ENCODE measurements at regions not wholly inside any gene's neighbourhood (a gene's known extent, or its start where the extent isn't known, plus 50 kb on each side); places are given as distances from the start of the nearest gene placed in this dataset.

DNA sequence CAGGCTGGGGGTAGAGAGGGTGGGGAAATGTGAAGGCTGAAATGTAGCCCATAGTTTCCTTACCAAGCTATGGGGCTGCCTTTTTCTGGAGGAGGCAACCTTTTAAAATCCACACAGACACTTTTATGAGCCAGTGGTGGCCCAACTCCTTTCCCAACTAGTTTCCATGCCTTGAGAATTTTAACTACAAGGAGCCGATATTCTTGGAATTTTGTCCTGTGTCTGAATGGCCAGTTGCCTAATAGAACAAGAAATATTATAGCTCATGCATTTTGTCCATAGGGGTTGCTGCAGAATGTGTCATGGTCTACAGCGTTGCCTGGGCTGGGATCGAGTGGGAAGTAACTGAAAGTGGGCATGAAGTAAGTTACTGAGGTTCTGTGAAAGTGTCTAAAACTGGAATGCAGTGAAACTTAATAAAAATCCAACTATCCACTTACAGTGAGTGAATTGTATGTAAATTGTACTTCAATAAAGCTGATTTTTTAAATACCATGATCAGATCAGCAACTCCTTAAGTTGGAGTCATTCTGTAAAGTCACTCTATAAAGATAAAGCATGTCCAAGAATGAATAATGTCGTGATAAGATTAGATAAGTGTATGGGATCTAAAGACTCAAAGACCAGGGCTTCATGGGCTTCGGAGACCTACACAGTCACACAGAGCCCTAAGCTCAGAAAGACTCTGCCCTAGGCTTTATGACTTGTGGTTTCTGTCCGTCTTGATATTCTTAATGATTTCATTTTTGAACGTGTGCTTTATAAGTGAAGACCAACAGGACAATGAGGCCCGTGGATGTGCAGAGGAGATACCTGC lies 122.6 kb upstream of the FNDC3A start:
- intact Hi-C loops (cut with DNase I; ENCODE audit: low total_unique reads) = no loop called here
- no peak overlapping the region for H3K4me3 ChIP-seq

DNA sequence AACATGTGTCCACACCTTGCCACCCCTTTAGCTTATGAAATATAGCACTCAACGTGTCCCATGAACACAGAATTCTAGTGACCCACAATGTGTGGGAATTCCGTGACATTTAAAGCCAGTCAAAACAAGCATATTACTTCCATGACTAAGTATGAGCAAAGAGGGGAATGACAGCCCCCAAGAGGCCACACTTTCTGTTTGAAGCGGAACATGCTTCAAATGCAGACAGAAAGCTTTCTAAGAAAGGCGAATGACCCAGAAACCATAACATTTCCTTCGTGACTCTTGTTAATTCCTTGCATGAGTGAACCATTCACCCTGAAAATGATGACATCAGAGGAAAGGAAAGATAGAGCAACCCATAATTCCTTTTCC lies 122.0 kb upstream of the FNDC3A start:
- intact Hi-C loops (cut with DNase I; ENCODE audit: low total_unique reads) = no loop called here
- Histone ChIP-seq H3K27me3 (no peaks in the 10 kb centered on the region), H3K4me3 (no peak overlapping the region), H3K36me3 (no peaks in the 10 kb centered on the region), H3K27ac (no peak overlapping the region), H3K4me1 (no peaks in the 10 kb centered on the region), H3K9me3 (no peaks in the 10 kb centered on the region)
- no peak for DNase-seq
- TF ChIP-seq POLR2A (IDR thresholded peaks at IDR 0.05) = no peak
- TF ChIP-seq, protein P1, sequence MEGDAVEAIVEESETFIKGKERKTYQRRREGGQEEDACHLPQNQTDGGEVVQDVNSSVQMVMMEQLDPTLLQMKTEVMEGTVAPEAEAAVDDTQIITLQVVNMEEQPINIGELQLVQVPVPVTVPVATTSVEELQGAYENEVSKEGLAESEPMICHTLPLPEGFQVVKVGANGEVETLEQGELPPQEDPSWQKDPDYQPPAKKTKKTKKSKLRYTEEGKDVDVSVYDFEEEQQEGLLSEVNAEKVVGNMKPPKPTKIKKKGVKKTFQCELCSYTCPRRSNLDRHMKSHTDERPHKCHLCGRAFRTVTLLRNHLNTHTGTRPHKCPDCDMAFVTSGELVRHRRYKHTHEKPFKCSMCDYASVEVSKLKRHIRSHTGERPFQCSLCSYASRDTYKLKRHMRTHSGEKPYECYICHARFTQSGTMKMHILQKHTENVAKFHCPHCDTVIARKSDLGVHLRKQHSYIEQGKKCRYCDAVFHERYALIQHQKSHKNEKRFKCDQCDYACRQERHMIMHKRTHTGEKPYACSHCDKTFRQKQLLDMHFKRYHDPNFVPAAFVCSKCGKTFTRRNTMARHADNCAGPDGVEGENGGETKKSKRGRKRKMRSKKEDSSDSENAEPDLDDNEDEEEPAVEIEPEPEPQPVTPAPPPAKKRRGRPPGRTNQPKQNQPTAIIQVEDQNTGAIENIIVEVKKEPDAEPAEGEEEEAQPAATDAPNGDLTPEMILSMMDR (IDR thresholded peaks at IDR 0.05) = no peak

More for the DNA sequence above, 122.6 kb upstream of the FNDC3A start:
- TF ChIP-seq POLR2A (IDR thresholded peaks at IDR 0.05) = no peak
- TF ChIP-seq, protein P1 (IDR thresholded peaks at IDR 0.05) = no peak
- DNase-seq = no peak
- Histone ChIP-seq H3K36me3 (no peaks in the 10 kb centered on the region), H3K4me1 (no peaks in the 10 kb centered on the region), H3K9me3 (no peaks in the 10 kb centered on the region), H3K27me3 (no peaks in the 10 kb centered on the region), H3K27ac (no peak overlapping the region)

DNA sequence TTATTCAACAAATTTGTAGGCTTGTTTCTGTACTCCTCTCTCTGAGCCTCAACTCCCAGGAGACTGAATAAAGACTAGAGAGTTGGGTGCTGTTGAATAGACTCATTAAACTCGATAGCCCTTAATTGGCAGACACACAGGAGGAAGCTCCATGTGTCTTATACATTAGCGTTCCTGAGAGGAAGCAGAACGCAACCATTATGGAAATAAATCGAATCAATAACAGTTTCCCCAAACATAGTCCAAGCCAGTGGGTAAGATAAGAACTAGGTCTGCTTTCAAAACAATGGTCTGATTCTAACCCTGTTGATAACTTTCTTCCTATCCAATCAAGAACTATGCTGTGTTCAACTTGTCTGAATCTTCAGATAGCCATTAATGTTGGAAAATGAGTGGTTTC lies 118.1 kb upstream of the FNDC3A start:
- Histone ChIP-seq H3K4me1 (no peaks in the 10 kb centered on the region), H3K36me3 (no peaks in the 10 kb centered on the region), H3K27me3 (no peaks in the 10 kb centered on the region), H3K27ac (no peak overlapping the region), H3K9me3 (no peaks in the 10 kb centered on the region), H3K4me3 (no peak overlapping the region)
- no peak for DNase-seq
- intact Hi-C loops (cut with DNase I; ENCODE audit: low total_unique reads) = no loop called here
- TF ChIP-seq, protein P1 (IDR thresholded peaks at IDR 0.05) = no peak
- no peak for TF ChIP-seq POLR2A (IDR thresholded peaks at IDR 0.05)

DNA sequence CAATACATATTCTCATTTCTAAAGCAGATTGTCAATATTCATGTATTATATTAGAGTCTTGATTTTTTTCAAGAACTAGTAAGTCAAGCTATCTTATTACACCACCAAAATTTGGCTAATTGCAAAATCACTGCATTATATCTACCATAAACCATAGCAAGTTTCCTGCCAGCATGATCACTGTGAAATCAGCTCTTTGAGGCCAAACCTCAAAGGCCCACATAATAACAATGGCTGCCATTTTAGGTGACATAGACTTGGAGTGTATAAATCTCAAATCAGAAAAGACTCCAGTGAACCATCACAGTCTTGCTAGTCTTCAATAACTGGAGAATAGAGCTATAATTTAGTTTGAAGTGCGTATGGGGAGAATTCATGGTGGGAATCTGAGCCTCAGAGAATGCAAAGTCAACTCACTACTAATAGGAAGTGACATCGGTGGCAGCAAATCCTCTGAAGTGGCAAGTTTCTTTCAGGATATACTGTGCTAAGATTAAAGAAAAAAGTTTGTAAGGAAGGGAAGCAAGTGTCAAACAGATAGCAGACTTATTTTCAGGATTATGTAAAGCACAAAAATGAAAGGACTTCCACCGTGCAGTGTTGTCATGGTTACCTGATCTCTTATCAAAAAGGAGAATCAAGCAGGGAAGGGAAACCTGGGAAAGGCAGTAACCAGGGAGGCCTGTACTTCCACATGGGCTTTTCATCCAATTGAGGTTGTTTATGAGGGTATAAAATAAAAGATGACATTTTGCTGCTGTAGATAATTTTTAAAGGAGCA lies 117.4 kb upstream of the FNDC3A start:
- TF ChIP-seq, protein P1 (IDR thresholded peaks at IDR 0.05) = no peak
- no peaks in the 10 kb centered on the region for H3K27me3 ChIP-seq
- H3K27ac ChIP-seq = peak overlapping the region in 1 of 2 donors; percentile 10
- DNase-seq = no peak
- no peak overlapping the region for H3K4me3 ChIP-seq
- no peaks in the 10 kb centered on the region for H3K36me3 ChIP-seq
- H3K4me1 ChIP-seq = no peaks in the 10 kb centered on the region
- intact Hi-C loops (cut with DNase I; ENCODE audit: low total_unique reads) = no loop called here
- no peaks in the 10 kb centered on the region for H3K9me3 ChIP-seq

All from uterus (tissue), 3 donors.